HG03095 (cell line): ENCODE measurements at regions not wholly inside any gene's neighbourhood (a gene's known extent, or its start where the extent isn't known, plus 50 kb on each side); places are given as distances from the start of the nearest gene placed in this dataset.

Source experiments
- ATAC-seq: cut with Tn5 transposase; IDR thresholded peaks from one replicate; pipeline ENCODE4 v1.9.1; 2021; ENCODE audit warnings: moderate library complexity; ENCODE audit not compliant: unreplicated experiment

- no peak for ATAC-seq
Measured at GRCh38 chr2:117700471-117700870, 114.0 kb upstream of the DDX18 start.

- no peak for ATAC-seq
Measured at GRCh38 chr2:117701365-117701764, 113.1 kb upstream of the DDX18 start.

- no peak for ATAC-seq
Measured at GRCh38 chr2:117702098-117702497, 112.4 kb upstream of the DDX18 start.

- ATAC-seq: no peak
Measured at GRCh38 chr2:117703858-117704257, 110.6 kb upstream of the DDX18 start.

- no peak for ATAC-seq
Measured at GRCh38 chr2:117704818-117705217, 109.7 kb upstream of the DDX18 start.

DNA sequence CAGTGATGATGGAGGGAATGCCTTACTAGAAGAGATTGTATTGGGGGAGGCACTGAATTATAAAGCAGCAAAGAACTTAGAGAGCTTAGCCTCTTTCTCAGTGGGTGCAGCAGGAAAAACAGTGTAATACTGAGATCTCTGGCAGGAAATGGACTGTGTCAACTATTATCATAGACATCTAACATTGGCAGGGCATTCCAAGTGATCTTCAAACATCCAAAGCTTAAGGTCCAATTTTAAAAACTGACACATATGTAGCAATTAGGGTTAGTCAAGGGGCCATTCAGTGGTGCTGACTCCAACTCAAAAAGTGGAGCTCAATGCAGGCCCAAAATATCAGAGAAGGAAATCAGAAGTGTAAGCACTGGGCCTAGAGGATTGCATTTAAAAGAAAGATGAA lies 106.6 kb upstream of the DDX18 start:
- no peak for ATAC-seq

DNA sequence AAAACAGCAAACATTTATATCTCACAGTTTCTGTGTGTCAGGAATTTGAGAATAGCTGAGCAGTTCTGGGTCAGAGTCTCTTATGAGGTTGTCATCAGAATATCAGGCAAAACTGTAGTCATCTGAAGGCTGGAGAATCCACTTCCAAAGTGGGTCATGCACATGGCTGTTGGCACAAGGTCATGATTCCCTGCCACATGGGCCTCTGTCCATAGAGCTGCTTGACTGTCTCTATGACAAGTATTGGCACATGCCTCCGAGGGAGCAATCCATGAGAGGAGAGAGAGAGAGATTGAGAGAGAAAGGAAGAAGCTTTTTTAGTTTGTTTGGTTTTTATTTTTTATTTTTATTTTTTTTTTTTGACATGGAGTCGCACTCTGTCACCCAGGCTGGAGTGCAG lies 101.8 kb upstream of the DDX18 start:
- no peak for ATAC-seq

- no peak for ATAC-seq
Measured at GRCh38 chr2:117714110-117714509, 100.4 kb upstream of the DDX18 start.

GRCh38 chr2:117714745-117715417 lies 99.6 kb upstream of the DDX18 start:
- ATAC-seq: no peak

- no peak for ATAC-seq
Measured at GRCh38 chr2:117716505-117716904, 98.0 kb upstream of the DDX18 start.

DNA sequence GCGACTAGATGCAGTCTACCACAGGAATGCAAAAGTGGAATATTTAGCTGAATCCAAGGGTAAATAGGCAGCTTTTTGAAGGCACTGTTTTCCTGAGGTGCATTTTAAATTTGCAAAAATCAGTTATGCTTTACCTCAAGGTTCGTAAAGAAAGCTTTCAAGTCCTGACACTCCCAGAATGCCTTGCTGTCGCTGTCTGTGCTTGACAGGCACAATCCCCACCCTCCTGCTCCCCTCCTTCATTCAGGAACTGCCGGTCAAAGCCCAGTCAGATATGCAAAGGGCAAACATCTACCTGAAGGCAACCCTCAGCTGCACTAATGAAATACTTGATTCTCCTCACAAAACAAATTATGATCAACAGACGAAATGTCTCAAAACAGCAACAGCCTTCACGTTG lies 97.4 kb upstream of the DDX18 start:
- no peak for ATAC-seq

DNA sequence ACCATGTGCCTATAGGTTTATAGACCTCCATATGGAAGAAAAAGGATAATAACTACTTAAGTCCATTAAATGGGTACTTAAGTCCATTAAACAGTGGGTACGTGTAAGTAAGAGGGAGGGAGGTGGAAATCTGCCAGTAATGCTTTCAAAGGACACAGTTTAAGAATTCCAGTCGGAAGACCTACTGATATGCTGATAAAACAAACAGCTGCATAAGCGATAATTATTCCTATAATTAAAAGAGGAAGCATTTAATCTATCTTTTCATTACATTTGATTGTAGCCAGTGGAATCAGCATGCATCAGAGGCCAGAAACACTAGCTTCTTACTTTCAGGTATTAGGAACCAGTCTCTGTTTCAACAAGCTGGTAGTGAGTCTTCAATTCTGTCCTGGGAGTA lies 96.4 kb upstream of the DDX18 start:
- no peak for ATAC-seq

DNA sequence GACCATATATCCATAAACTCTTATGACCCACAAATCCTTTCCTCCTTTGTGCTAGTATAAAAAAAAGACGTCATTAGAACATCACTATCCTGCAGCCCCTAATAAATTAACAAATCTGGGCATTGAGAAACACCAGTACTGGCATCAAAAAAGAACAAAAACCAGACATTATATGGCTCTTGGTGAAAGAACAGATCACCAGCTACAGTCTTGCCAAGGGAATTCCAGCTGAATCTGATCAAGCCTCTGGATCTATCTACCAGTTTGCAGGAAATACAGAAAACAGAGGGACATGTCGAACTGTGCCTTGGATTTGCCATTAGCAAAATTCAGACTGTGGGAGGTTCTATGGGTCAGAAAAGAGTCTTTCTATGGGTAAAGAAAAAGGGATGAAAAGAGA lies 93.7 kb upstream of the DDX18 start:
- no peak for ATAC-seq

- no peak for ATAC-seq
Measured at GRCh38 chr2:117723483-117723882, 91.0 kb upstream of the DDX18 start.

GRCh38 chr2:117723888-117724434 lies 90.5 kb upstream of the DDX18 start:
- no peak for ATAC-seq

DNA sequence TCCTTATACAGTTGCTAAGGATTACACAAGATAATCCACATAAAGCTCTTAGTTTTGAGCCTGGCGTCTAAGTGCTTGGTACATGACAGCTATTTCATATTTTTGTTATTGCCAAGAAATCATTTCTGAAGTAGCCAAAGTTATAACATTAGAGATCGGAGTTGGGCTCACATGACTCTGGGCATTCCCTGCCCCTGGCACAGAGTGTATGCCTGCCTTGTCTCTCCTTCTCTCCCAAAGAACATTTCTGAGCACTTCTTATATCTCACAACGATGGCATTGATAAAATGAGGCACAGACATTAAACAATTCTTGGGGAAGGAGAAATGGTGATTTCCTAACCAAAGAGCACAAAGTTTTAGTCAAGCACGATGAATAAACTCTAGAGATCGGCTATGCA lies 87.7 kb upstream of the DDX18 start:
- ATAC-seq: no peak

- no peak for ATAC-seq
Measured at GRCh38 chr2:117737846-117738245, 76.6 kb upstream of the DDX18 start.

- ATAC-seq: no peak
Measured at GRCh38 chr2:117738991-117739839, 75.3 kb upstream of the DDX18 start.

- no peak for ATAC-seq
Measured at GRCh38 chr2:117745537-117745936, 69.0 kb upstream of the DDX18 start.

DNA sequence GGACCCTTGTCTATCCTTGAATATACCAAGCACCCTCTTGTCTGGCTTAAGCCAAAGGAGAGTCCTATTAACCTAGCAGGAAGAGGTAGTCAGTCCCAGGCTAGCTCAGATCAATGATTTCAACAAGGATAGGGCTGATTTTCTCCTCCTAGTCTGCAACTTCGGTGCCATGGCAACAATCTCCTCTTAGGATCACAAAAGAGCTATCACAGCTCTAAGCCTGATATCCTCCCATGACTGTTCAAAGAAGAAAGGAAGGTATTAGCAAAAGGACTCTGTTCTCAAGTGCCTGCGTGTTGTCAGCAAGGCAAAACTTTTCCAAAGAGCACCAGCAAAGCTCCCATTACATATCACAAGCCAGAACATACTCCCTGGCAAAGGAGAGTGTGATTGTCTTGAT lies 58.7 kb upstream of the DDX18 start:
- no peak for ATAC-seq

DNA sequence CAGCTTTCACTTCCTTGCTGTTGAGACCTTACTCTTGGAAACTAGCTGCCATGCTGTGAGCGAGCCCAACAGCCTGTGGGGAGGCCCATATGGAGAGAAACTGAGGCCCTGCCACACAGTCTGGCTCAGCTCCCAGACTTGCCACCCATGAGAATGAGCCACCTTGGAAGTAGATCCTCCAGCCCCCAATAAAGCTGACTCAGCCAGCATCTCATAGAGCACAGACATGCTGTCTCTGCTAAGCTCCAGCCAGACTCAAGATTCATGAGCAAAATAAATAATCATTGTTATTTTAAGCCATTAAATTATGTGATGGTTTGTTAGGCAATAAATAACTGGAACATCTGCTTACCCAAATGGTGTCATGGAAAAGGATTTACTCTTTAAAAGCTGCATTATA lies 53.6 kb upstream of the DDX18 start:
- no peak for ATAC-seq

DNA sequence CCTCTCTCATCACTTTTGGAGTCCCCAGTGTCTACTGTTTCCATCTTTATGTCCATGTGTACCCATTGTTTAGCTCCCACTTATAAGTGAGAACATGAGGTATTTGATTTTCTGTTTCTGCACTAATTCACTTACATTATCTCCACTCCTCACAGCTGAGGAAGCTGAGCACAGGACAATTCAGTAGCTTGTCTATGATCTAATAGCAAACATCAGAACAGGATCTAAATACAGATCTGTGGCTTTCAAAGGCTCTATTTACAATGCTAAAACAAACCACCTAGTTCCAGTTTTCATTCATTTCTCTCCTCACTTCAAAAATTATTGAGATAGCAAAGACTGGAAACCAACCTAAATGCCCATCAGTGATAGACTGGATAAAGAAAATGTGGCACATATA lies 52.0 kb upstream of the DDX18 start:
- no peak for ATAC-seq
